ENCODE measurements at regions not wholly inside any gene's neighbourhood (a gene's known extent, or its start where the extent isn't known, plus 50 kb on each side); places are given as distances from the start of the nearest gene placed in this dataset.
"Not testable (repeated sequence)": the region's sequence is repeated elsewhere in the genome, so short reads cannot be mapped to it uniquely, and the experiment has no call there.

DNA sequence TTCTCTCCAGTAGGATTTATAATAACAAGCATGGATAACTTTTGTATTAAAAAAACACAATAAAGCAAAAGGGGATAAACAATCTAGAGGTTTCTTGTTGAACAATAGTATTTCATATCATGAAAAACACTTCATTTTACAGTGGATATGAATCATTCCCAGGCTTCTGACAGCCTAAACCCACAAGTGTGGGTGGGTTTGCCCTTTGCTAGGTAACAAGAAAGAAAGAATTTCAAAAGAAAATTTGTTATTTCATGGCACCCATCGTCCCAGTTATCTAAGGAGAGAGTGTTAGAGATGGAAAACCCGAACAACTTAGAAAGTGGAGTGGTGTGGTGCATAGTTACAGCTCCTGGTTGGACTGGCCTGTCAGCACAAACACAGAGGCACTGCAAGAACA lies 76.1 kb upstream of the GPR6 start:
- TF ChIP-seq, protein P1, sequence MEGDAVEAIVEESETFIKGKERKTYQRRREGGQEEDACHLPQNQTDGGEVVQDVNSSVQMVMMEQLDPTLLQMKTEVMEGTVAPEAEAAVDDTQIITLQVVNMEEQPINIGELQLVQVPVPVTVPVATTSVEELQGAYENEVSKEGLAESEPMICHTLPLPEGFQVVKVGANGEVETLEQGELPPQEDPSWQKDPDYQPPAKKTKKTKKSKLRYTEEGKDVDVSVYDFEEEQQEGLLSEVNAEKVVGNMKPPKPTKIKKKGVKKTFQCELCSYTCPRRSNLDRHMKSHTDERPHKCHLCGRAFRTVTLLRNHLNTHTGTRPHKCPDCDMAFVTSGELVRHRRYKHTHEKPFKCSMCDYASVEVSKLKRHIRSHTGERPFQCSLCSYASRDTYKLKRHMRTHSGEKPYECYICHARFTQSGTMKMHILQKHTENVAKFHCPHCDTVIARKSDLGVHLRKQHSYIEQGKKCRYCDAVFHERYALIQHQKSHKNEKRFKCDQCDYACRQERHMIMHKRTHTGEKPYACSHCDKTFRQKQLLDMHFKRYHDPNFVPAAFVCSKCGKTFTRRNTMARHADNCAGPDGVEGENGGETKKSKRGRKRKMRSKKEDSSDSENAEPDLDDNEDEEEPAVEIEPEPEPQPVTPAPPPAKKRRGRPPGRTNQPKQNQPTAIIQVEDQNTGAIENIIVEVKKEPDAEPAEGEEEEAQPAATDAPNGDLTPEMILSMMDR (IDR thresholded peaks at IDR 0.05; ENCODE audit: insufficient read depth, low read depth, low read length, missing control alignments) = no peak
- H3K4me3 ChIP-seq (ENCODE audit: low read length) = no peak overlapping the region
- DNase-seq (ENCODE audit: low read depth) = no peak

DNA sequence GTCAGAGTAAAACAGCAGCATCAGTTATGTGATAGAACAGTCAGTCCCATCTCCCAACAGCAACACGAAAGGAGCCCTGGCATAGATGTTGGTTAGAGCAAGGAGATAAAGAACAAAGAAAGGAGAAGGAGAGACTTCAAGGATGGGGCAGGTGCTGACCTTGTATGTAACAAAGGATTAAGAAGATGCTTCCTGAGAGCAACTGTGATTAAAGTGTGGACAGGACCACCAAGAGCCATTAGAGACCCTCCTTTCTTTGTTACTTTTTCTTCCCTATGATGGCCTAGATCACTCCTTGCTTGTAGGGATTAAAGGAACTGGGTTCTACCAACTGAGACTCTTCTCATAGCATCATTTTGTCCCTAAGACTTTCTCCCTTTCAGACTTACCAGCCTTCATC lies 75.2 kb upstream of the GPR6 start:
- TF ChIP-seq, protein P1 (IDR thresholded peaks at IDR 0.05; ENCODE audit: insufficient read depth, low read depth, low read length, missing control alignments) = no peak
- DNase-seq (ENCODE audit: low read depth) = no peak
- H3K4me3 ChIP-seq (ENCODE audit: low read length) = no peak overlapping the region

DNA sequence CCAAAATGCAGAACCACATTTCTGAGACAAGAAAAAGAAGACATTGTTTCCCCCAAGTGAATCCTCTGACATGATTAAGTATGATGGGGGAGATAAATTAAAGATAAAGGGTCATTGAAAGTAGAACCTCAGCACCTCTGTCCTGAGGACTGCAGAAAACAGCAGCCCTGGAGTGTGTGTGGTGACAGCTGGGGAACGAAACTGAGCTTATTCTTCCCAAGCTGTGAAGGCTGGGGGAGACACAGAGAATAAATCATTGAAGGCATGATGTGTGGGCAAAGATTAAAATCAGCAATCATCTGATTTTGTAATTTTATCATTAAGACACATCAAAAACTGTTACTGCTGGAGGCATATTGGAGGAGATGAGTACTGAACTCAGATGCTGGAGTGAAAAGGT lies 67.5 kb upstream of the GPR6 start:
- TF ChIP-seq, protein P1 (IDR thresholded peaks at IDR 0.05; ENCODE audit: insufficient read depth, low read depth, low read length, missing control alignments) = no peak
- DNase-seq (ENCODE audit: low read depth) = no peak
- H3K4me3 ChIP-seq (ENCODE audit: low read length) = no peak overlapping the region

DNA sequence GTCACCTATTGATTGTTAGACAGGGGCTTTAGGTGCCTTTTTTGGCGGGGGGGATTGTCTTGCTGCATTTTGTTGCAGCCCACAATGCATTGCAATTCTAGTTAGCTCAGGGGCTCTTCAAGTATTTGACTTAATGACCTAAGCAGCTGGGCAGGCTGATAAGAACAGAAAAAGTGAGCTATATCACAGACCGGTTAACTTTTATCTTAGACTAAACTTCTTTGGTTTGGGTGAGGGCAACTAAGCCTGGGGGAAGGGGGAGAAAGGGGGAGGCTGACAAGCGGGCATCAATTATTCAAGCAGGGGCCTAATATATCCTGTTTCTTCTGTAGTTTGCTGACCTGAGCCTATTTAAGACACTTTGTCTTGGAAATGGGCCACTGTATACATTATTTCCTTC lies 66.0 kb upstream of the GPR6 start:
- TF ChIP-seq, protein P1 (IDR thresholded peaks at IDR 0.05; ENCODE audit: insufficient read depth, low read depth, low read length, missing control alignments) = no peak
- no peak overlapping the region for H3K4me3 ChIP-seq (ENCODE audit: low read length)
- no peak for DNase-seq (ENCODE audit: low read depth)

DNA sequence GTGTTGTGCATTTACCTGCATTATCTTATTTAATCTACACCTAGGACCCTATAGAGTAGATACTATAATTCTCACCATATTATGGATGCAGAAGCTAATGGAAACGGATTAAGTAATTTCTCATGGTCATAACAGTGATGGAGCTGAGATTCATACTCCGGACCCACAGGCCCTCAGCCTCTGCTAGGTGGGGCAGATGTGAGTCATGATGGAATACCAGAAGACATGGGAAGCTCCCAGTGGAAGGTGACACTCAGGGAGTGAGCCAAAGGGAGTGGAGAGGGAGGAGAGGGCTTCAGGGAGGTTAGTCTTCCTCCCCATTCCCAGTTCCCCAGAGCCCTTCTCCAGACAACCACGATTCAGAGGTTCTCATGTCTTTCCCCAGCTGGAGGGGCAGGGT lies 65.2 kb upstream of the GPR6 start:
- TF ChIP-seq, protein P1 (IDR thresholded peaks at IDR 0.05; ENCODE audit: insufficient read depth, low read depth, low read length, missing control alignments) = no peak
- no peak for DNase-seq (ENCODE audit: low read depth)
- no peak overlapping the region for H3K4me3 ChIP-seq (ENCODE audit: low read length)

DNA sequence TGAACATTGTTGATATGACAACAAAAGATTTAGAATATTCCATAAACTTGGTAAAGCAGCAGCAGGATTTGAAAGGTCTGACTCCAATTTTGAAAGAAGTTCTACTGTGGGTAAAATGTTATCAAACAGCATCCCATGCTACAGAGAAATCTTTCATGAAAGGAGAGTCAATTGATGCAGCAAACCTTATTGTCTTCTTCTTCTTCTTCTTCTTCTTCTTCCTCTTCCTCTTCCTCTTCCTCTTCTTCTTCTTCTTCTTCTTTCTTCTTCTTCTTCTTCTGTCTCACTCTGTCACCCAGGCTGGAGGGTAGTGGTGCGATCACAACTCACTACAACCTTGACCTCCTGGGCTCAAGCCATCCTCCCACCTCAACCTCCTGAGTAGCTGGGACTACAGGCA lies 62.4 kb upstream of the GPR6 start:
- not testable (repeated sequence) for DNase-seq (ENCODE audit: low read depth)

DNA sequence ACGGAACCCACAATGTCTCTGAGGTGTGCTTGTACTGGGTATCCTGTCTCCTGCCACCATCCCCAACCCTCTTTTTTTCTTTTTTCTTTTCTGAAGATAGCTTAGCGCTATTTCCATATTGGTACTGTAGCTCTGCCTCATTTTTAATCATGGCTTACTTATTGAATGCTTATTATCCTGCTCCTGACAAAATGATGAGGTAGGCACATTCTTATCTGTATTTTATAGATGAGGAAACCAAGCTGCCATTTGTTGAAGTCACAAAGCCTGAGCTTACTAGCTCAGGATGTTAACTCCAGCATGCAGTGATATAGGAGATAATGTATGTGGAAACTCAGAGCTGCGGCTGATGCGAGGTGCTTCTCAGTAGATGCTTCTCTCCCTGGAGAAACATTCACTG lies 61.4 kb upstream of the GPR6 start:
- no peak for DNase-seq (ENCODE audit: low read depth)

More for the DNA sequence above, 62.4 kb upstream of the GPR6 start:
- H3K4me3 ChIP-seq (ENCODE audit: low read length) = not testable (repeated sequence)

More for the DNA sequence above, 61.4 kb upstream of the GPR6 start:
- TF ChIP-seq, protein P1 (IDR thresholded peaks at IDR 0.05; ENCODE audit: insufficient read depth, low read depth, low read length, missing control alignments) = no peak
- no peak overlapping the region for H3K4me3 ChIP-seq (ENCODE audit: low read length)

Data from epithelial cell of esophagus (primary cell).